HG02870 (cell line): ENCODE measurements at regions not wholly inside any gene's neighbourhood (a gene's known extent, or its start where the extent isn't known, plus 50 kb on each side); places are given as distances from the start of the nearest gene placed in this dataset.

ENCODE experiments used
- ATAC-seq: cut with Tn5 transposase; IDR thresholded peaks from one replicate; pipeline ENCODE4 v1.9.1; 2021; ENCODE audit warnings: mild to moderate bottlenecking, moderate library complexity; ENCODE audit not compliant: unreplicated experiment

DNA sequence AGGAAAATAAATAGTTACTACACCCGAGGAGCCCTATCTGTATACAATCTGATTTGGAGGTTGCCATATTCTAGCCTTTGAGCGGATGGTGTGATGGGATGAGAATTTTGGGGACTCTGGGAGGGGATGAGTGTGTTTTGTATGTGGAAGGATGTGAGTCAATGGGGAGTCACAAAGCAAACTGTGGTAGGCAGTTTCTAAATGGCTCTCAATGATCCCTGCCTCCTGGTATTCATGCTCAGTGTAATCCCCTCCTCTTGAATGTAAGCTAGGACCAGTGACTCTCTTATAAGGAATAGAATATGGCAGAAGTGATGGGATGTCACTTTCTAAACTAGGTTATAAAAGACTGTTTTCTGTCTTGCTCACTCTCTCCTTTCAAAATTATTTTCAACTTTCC lies 205.7 kb upstream of the RIOK2 start:
- no peak for ATAC-seq

DNA sequence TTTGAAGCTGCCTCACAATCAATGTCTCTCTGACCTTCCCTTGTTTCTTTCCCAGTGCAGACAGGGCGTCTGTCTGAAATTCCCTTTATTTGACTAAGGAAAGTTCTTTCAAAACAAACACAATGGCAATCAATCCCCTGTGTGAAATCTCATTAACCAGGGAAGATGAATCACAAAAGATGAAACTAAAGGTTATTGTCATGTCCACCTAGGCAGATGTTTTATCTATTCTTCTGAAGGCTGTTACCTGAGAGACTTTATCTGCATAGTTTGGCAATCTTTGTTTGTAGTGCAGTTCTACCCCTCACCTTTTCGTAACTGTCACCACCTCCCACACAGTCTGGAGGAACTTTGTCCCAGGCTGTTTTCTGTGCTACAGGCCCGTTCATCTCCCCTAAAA lies 217.5 kb upstream of the RIOK2 start:
- no peak for ATAC-seq

DNA sequence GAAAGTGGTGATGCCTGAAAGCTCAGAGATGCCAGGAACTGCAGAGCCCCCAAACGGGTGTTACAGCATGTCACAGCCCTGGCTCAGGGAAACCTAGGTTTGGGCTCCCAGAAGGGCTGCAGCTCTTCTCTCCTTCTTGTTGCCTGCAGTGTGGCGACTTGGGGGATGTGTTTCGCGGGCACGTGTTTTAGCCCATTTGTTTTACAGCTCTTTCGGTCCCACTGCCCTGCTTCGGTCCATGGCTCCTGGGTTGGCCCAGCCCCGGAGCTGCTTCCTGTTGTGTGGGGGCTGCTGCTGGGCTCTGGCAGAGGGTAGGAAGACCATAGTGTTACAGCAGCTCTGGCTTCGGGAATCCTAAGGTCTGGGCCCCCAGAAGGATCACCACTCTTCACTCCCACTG lies 222.9 kb upstream of the RIOK2 start:
- ATAC-seq, result no peak

DNA sequence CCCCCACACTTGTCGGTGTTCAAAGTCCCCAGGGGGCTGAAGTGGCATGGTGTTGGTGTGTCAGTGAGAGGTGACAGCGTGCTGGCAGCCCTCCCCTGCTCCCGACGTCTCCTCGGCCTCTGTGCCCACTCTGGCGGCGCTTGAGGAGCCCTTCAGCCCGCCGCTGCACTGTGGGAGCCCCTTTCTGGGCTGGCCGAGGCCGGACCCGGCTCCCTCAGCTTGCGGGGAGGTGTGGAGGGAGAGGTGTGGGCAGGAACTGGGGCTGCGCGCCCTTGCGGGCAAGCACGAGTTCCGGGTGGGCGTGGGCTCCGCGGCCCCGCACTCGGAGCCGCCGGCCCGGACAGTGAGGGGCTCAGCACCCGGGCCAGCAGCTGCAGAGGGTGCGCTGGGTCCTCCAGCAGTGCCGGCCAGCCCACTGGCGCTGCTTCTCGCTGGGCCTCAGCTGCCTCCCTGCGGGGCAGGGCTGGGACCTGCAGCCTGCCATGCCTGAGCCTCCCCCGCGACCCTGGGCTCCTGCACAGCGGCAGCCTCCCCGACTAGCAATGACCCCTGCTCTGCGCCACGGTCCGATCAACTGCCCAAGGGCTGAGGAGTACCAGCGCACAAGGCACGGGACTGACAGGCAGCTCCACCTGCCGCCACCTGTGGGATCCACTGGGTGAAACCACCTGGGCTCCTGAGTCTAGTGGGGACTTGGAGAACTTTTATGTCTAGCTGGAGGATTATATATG lies 224.1 kb upstream of the RIOK2 start:
- no peak for ATAC-seq

DNA sequence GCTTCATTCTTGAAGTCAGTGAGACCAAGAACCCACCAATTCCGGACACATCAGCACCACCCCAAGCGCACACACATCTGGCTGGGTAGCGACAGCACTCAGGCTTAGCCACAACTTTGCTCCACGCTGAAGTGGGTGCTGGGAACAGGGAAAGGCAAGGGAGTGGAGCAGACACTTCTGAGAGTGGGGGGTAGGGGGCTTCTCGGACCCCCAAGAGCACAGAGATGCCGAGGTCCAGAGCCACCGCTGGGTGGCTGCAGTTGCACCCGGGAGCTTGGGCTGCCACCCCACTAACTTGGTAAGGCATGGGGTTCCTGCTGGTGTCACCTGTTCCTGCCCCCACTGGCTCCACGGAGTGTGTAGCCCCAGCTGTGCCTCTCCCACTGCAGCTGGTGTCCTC lies 225.3 kb upstream of the RIOK2 start:
- no peak for ATAC-seq

DNA sequence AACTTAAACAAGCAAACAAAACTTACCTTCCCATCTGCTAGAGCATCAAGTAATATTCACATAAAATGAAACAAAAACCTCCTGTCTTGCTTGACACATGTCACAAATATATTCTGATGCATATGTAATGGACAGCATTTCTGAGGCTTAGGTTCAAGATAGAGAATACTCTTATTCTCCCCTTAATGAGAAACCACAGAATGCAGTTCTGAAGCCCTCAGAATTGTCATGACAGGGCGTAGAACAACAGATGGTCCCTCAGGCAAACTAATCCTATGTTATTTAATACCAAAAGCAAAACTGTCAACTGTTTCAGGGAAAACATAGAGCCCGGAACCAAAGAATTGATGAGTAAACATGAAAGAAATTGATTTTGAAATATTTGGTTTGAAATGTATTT lies 229.9 kb upstream of the RIOK2 start:
- no peak for ATAC-seq

DNA sequence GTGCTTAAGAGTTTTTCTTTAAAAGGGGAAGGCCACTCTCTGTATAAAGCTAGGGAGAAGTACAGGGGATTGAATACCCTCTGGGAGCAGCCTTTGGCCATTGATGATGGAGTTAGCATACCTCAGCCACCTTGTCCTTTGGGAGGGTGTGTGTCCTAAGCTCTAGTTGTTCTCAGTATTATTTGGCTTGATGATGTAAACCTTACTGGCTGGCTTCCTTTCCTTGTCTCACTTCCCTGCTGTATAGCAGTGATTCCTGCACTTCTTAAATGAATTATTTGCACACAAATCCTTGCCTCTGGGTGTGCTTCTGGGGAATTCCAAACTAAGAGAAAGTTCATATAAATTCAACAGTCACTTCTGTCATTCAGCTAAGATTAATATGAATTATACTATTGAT lies 234.9 kb upstream of the RIOK2 start:
- no peak for ATAC-seq

DNA sequence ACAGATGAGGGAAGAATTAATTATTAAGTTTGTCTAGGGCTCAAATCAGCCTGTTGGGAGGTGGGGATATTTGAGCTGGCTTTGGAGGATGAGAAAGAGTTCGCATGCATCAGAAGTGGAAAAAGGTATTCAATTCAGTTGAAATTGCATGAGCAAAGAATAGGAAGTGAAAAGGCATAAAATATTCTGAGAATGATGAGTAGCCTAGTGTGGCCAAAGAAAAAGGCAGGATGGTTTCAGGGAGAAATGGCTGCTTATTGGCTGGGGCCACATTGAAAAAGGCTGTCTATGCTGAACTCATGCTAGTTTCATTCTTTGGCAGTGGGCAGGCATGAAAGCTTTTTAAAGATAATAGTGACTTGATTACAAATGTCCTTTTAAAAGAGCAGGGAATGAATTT lies 235.4 kb upstream of the RIOK2 start:
- peak; percentile 92 for ATAC-seq

DNA sequence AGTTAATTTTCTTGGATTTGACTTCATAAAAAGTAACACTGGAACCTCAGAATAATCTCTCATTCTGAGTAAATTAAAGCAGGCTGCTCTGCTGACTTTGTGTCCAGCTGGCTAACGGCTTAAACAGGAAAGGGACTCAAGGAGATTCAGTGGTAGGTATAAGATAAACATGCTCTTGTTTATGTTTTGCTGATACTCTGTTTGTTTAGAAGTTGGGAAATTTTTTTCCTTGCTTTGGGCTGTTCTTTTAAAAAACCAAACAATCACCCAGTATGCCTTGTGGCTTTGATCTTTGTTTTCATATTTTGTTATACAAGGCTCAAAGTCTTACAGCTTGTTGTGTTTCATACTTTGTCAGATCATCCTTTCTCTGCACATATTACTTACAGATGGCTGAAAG lies 237.6 kb upstream of the RIOK2 start:
- no peak for ATAC-seq

DNA sequence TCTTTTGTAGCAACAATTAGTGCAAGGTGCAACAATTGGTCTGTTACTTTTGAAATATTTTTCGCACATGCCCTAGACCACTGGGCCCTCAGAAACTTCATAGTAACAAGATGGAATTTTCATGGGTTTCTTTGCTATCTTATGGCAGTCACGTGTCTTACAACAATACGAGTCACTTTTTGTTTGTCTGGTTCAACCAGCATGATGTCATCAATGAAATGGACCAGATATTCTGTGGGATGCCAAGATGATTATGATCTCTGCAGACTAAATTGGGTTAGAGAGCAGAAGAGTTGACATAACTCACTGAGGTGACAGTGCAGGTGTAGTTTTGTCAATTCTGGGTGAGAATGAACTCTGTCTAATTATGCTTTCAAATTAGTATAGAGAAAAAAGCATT lies 239.6 kb upstream of the RIOK2 start:
- no peak for ATAC-seq

DNA sequence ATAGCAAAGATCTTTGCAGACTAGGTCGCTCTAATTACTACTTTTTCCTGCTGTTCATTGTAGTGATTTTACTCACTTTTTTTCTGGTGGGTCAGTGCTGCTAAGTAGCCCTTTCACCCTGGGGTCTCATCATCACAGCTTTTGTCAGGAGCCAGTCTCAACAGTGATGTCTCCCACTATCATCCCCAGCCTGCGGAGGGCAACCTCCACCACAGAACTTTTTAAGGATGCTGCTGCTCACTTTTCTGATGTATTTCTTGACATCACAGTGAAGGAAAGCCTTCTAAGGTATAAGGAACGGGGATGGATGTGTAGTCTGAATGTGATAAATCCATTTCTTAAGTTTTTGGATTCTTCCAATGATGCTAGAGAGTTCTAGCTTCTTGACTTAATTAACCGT lies 242.5 kb upstream of the RIOK2 start:
- ATAC-seq, result peak; percentile 59

DNA sequence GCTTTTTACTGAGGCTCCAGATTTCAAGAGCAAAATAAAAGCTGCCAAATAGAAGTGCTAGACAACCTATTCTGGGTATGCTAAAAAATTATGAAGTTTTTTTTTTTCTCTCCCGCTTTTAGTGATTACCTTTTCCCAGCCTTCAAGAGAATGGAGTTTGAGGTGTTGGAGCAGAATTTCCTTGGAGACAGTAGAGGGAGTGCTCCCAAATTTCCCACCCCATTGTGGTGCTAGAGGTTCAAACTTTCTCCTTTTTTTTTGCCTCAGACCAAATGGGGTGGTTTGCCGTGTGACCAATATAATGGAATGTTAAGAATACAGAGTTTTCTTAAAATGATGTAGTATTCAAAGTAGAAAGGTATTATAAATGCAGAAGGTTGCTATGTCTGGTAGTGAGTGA lies 244.2 kb upstream of the RIOK2 start:
- ATAC-seq, result no peak

DNA sequence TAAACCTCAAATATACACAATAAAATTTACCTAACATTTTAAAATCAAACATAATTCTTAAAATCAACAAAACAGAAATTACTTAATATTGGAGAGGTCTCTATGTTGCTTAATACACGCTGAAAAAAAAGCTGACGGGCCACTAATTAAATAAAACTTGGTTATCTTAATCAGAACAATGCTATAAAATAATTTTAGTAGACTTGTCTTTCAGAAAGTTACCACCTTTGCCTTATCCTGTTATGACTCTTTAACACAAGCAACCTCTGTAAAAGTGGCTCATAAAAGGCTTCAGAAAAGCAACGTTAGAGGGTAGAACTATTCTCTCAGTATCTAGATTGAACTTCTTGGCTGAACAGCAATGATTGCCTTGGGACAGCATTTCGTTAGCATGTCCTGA lies 251.0 kb upstream of the RIOK2 start:
- ATAC-seq, result no peak

DNA sequence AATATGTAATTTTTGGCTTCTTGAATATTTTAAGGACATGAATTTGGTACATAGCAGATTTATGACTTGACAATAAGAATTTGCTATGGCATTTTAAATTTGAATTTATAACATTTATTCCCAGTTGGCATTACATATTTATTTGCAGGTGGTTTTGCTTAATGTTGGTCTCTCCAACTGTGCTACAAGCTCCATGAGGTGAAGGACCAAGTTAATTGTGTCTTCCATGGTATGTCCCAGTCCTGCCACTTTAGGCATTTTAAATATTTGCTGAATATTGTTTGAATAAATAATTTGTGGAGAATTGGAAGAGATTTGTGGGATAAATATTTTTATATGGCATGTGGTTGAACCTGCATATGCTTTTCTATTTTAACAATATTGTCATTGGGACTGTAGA lies 253.4 kb upstream of the RIOK2 start:
- ATAC-seq, result no peak

DNA sequence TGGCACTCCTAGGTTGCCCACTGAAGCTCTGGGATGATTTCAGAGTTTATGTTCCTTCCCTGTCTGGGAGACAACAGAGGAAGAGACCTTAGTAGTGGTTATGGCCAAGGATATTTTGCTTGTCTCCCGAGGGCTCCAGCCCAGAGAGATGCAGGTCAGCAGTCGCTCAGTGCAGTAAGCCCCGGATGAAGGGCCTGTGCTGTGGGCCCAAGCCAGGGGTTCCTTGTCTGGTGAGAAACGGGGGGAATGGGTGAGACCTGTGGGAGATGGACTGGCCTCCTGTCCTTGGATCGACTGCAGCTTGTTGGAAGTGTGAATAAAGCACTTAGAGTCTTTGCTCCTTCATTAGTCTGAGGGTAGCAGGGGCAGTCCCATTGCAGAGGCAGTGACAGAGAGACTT lies 260.7 kb upstream of the RIOK2 start:
- no peak for ATAC-seq

DNA sequence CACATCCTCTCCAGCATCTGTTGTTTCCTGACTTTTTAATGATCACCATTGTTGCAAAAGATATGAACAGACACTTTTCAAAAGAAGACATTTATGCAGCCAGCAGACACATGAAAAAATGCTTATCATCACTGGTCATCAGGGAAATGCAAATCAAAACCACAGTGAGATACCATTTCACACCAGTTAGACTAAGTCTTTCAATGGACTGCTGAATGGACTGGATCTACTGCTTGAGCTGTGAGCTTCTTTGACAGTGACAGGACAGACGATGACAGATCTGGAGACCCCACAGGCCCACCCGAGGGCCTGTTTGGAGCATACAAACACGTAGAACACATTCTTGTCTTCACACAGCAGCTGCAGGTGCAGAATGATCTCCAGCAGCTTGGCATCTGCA lies 266.1 kb upstream of the RIOK2 start:
- no peak for ATAC-seq

DNA sequence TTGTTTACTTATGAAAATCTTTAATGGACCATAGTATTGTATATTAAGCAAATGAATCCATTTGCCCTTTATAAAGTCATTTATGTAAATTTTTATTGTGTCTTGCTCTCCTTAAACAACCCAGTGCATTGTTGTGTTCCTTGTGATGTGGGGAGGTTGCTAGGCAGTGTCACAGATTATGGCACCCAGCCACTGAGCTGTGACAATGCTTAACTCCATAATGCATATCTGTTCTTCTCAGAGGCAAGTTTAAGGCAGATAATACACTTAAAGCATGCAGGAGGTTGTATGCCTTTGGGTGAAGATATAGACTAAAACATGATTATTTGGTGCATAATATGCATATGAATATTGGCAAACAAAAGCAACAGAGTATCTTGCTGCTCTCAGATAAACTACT lies 269.6 kb upstream of the RIOK2 start:
- ATAC-seq, result no peak

DNA sequence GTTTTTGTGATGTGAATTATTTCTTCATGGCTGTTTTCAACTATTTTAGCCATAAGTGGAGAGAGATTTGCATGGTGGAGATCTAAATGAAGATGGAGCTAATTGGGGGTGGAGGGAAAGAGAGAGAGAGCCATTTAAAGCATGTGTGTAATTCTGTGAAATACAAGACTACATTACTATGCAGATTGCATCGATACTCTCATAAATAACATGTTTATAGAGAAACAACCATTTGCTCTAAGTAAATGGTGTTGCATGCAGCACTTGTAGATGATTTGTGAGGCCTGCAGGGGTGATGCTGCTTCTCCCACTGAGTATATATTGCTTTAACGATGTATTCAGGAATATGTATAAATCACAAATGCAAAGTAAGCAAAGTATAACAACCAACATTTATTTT lies 270.2 kb upstream of the RIOK2 start:
- ATAC-seq, result no peak

DNA sequence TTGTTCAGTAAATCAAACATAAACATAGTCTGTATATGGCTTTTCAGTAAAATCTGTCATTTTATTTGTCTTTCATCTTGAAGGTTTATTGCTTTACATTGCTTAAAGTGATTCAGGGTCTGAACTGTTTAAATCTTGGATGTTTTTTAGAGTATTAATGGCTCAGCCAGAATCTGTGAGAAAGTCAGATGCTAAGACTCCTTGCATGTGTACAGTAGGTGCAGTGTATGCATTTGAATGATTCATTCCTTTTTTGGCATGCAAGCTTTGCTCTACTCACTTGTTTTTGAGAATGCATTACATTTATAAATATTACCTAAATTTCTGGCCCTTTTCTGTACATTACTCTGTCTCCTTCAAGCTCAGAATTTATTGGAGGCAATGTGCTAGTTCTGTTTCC lies 271.0 kb upstream of the RIOK2 start:
- no peak for ATAC-seq

DNA sequence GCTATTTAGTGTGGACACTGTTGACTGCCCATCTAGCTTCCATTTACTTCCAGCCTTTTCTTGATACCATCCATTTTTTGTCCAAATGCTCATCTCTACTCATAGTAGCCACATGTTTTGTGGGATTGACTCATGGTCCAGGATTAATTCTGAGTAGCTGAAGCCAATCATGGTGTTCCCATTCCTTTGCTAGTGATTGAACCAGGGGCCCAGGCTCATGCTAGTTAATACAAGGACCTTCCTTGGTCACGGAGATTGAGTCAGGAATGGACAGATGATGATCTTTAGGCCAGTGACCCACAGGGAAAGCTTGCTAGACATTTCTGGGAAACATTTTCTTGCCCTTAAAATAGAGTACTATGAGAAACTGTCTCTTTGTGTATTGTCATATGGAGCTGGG lies 272.9 kb upstream of the RIOK2 start:
- no peak for ATAC-seq

DNA sequence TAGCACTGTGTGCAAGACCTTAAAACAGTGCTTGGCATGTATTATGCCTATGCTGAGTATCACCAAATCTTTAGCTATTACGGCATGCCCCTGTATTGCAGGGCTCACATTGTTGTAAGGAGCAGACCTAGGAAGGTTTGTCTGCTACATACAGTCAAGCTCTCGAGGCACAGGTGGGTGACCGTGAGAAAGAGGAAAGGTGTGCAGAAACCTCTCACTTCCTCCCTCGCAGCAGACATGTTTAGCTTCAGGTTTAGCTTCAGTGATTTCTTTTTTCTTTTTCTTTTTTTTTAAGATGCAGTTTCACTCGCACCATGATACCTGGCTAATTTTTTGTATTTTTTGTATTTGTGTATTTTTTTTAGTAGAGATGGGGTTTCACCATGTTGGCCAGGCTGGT lies 275.8 kb upstream of the RIOK2 start:
- ATAC-seq, result peak; percentile 95

DNA sequence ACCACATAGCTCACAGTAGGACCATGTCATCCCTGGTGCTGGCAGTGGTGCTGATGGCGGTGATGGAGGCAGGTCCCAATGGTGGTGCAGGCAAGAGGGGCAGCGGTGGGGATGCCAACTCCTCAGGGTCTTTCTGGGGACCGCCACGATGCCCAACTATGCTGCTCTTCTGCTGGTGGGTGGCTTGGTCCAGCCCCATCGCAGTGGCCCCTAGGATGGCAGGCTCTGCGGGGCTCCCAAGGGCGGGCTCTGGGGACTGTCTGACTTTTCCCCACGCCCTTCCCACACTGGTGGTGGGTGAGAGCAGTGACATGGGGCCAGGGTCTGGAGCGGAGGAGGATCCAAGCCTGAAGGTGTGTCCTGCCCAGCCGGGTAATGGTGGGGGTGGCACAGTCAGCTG lies 288.9 kb upstream of the RIOK2 start:
- no peak for ATAC-seq

DNA sequence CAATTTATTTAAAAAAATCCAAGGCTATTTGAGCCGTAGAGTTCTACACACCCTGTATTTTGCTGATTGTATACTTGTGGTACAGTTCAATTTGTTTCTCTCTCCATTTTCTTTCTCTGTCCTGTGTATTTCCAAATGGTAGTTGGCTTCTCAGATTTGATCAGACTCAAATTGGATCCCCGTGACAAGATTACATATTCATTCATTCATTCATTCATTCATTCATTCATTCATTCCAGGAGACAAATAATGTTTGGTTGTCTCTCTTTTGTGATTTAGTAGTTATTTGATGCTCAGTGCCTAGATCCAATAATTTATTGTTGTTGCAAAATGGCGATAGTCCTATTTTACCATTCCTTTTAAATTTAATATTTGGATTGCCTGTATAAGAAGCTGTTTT lies 292.8 kb upstream of the RIOK2 start:
- no peak for ATAC-seq
